ENCODE measurements at regions not wholly inside any gene's neighbourhood (a gene's known extent, or its start where the extent isn't known, plus 50 kb on each side); places are given as distances from the start of the nearest gene placed in this dataset.

DNA sequence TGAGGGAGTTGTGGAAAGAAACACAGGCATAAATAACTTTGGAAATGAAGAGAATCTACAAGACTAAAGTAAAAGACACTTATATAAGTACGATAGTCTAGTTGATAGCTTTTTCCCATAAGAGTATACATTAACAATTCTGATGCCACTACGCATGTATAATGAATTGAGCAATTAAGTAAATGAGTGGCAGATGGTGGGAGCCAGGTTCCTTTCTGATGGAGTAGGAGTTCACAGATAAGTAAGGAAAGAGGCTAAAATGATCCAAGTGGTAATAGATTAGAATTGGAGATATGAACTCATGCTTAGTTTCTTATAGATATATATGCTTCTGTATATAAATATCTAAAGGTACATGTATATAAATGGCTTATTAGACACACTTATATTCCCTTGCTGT lies 368.3 kb downstream of the FAM181B start:
- POLR2A ChIA-PET, result no interaction called here
- Histone ChIP-seq H3K4me3 (ENCODE audit: low read depth, low read length) (no peak overlapping the region), H3K27ac (ENCODE audit: low read depth, low read length) (no peak overlapping the region), H3K27me3 (ENCODE audit: control insufficient read depth, insufficient read depth, low read length) (no peaks in the 10 kb centered on the region), H3K9me3 (ENCODE audit: control insufficient read depth, insufficient read depth, low read length) (no peaks in the 10 kb centered on the region)
- CTCF ChIA-PET, result no interaction called here
- no peak for DNase-seq (ENCODE audit: low read depth, low spot score)
- TF ChIP-seq CTCF (IDR thresholded peaks at IDR 0.05; ENCODE audit: low read depth, low read length), result no peak

DNA sequence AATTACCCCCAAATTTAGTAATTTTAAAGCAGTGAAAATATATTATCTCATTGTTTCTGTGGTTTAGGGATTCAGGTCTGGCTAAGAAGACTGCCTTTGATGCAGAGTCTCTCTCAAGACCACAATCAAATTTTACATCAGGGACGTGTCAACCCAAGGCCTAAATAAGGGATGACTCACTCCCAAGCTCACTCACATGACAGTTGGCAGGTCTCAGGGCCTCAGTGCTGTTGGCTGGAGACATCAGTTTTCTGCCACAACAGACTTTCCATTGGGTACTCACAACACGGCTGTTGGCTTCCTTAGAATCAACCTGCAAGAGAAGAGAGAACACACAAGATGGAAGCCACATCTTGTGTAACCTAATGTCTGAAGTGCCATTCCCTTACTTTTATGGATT lies 377.3 kb downstream of the FAM181B start:
- Histone ChIP-seq H3K9me3 (ENCODE audit: control insufficient read depth, insufficient read depth, low read length) (no peaks in the 10 kb centered on the region), H3K4me3 (ENCODE audit: low read depth, low read length) (no peak overlapping the region), H3K27me3 (ENCODE audit: control insufficient read depth, insufficient read depth, low read length) (no peaks in the 10 kb centered on the region), H3K27ac (ENCODE audit: low read depth, low read length) (no peak overlapping the region)
- CTCF ChIA-PET, result no interaction called here
- DNase-seq (ENCODE audit: low read depth, low spot score), result no peak
- TF ChIP-seq CTCF (IDR thresholded peaks at IDR 0.05; ENCODE audit: low read depth, low read length), result no peak
- POLR2A ChIA-PET, result no interaction called here

DNA sequence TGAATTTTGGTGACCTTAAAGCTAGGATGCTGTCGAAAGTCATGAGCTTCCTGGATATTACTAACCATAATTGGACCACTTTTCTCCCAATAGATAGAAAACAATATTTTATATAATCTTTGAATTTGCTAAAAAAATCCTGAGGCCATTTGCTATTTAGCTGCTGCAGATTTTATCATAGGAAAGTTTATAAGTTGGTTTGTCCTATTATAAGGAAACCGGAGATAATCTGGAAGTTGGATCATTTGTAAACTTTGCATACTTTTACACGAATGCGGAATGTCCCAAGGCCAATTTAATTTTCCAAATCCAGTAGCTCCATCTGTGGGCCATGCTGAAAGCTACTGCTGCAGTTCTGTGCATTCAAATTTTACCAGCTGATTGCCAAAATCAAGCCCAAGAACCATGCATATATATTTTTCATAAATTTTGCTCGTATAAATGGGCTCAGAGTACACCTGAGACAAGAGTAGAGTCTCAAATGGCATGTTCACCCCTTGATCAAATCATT lies 378.3 kb downstream of the FAM181B start:
- TF ChIP-seq CTCF (IDR thresholded peaks at IDR 0.05; ENCODE audit: low read depth, low read length), result no peak
- no peak overlapping the region for H3K4me3 ChIP-seq (ENCODE audit: low read depth, low read length)
- DNase-seq (ENCODE audit: low read depth, low spot score), result no peak
- H3K9me3 ChIP-seq (ENCODE audit: control insufficient read depth, insufficient read depth, low read length), result no peaks in the 10 kb centered on the region
- ChIA-PET CTCF (no interaction called here), POLR2A (no interaction called here)
- no peak overlapping the region for H3K27ac ChIP-seq (ENCODE audit: low read depth, low read length)
- no peaks in the 10 kb centered on the region for H3K27me3 ChIP-seq (ENCODE audit: control insufficient read depth, insufficient read depth, low read length)

- TF ChIP-seq CTCF (IDR thresholded peaks at IDR 0.05; ENCODE audit: low read depth, low read length), result no peak
- Histone ChIP-seq H3K27me3 (ENCODE audit: control insufficient read depth, insufficient read depth, low read length) (no peaks in the 10 kb centered on the region), H3K4me3 (ENCODE audit: low read depth, low read length) (no peak overlapping the region), H3K27ac (ENCODE audit: low read depth, low read length) (no peak overlapping the region), H3K9me3 (ENCODE audit: control insufficient read depth, insufficient read depth, low read length) (0 out of 2 replicates have a peak, but pooled peaks cover 3% of the 10 kb centered on the region)
- ChIA-PET CTCF (no interaction called here), POLR2A (no interaction called here)
- no peak for DNase-seq (ENCODE audit: low read depth, low spot score)
Measured at GRCh38 chr11:82326853-82327252, 406.8 kb downstream of the FAM181B start.

- ChIA-PET POLR2A (no interaction called here), CTCF (no interaction called here)
- Histone ChIP-seq H3K27me3 (ENCODE audit: control insufficient read depth, insufficient read depth, low read length) (no peaks in the 10 kb centered on the region), H3K9me3 (ENCODE audit: control insufficient read depth, insufficient read depth, low read length) (no peaks in the 10 kb centered on the region), H3K27ac (ENCODE audit: low read depth, low read length) (no peak overlapping the region), H3K4me3 (ENCODE audit: low read depth, low read length) (no peak overlapping the region)
- no peak for DNase-seq (ENCODE audit: low read depth, low spot score)
- TF ChIP-seq CTCF (IDR thresholded peaks at IDR 0.05; ENCODE audit: low read depth, low read length), result no peak
Measured at GRCh38 chr11:82321206-82321605, 412.5 kb downstream of the FAM181B start.
